Mucosa of stomach (tissue), 1 donor: ENCODE measurements at regions not wholly inside any gene's neighbourhood (a gene's known extent, or its start where the extent isn't known, plus 50 kb on each side); places are given as distances from the start of the nearest gene placed in this dataset.

Experiments used
- H3K27me3 ChIP-seq: one replicate; pipeline ENCODE4 v1.7.0; 2013; ENCODE audit warnings: mild to moderate bottlenecking, low read length; ENCODE audit not compliant: control insufficient read depth, insufficient read depth
- H3K36me3 ChIP-seq: one replicate; pipeline ENCODE4 v1.7.0; 2013; ENCODE audit warnings: low read length; ENCODE audit not compliant: control insufficient read depth, insufficient read depth
- H3K4me1 ChIP-seq: one replicate; pipeline ENCODE4 v1.7.0; 2013; ENCODE audit warnings: mild to moderate bottlenecking, low read length; ENCODE audit not compliant: control insufficient read depth, insufficient read depth
- H3K4me3 ChIP-seq: one replicate; pipeline ENCODE4 v1.7.0; 2013; ENCODE audit warnings: low read length
- H3K9ac ChIP-seq: one replicate; pipeline ENCODE4 v1.7.0; 2013; ENCODE audit warnings: mild to moderate bottlenecking, low read length, moderate library complexity
- H3K9me3 ChIP-seq: one replicate; pipeline ENCODE4 v1.7.0; 2013; ENCODE audit warnings: mild to moderate bottlenecking, low read length, moderate library complexity; ENCODE audit not compliant: control insufficient read depth
- donor health status: Pancreatic carcinoma.

DNA sequence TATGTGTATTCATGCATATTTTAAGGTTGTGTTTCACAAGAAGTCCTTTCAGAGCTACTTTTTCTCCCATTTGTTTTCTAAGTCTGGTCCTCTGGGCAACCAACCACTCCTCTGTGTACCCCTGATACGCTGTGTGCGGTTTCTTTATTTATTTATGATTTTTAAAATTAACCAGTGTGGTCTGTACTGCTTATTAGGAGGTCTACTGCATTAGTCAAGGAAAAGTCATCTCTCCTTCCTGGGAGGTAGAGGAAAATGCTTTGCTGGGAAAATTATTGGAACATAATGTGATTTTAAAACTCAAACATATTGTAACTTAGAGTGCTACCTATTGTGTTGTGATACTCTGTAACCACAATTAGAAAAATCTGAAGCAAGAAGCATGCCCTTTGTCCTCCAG is 1404.3 kb downstream of the SUCLG1 start:
- no peaks in the 10 kb centered on the region for H3K4me1 ChIP-seq
- no peaks in the 10 kb centered on the region for H3K27me3 ChIP-seq
- no peak overlapping the region for H3K4me3 ChIP-seq

DNA sequence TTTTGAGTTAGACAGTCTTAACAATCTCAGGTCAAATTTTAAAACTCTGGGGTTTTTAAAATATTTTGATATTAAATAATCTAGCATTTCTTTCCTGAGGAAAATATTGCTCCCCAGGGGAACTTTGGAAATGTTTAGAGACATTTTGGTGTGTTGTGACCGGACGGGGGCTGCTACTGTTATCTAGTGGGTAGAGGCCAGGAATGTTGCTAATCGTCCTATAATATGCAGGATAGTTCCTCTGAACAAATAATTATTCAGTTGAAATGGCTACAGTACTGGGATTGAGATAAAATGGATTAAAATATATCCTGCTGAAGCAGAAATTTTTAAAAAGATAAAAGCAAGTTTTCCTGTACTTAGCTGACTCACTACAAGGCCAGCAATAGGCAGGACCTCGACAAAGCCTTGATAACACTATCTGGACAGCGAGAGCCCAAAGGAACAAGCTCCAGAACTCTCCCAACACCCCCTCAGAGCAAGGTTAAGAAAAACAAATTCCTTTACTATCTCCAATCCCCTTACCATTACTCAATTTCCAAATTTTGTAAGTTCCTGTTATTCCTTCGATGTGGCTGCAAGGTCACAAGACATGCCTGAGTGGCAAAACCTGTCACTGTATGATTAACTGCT is 1407.4 kb downstream of the SUCLG1 start:
- Histone ChIP-seq H3K27me3 (no peaks in the 10 kb centered on the region), H3K36me3 (no peaks in the 10 kb centered on the region), H3K9me3 (no peaks in the 10 kb centered on the region), H3K9ac (no peak overlapping the region), H3K4me1 (no peaks in the 10 kb centered on the region), H3K4me3 (no peak overlapping the region)

More for the DNA sequence above, 1404.3 kb downstream of the SUCLG1 start:
- no peaks in the 10 kb centered on the region for H3K9me3 ChIP-seq
- H3K9ac ChIP-seq, result no peak overlapping the region
- no peaks in the 10 kb centered on the region for H3K36me3 ChIP-seq

DNA sequence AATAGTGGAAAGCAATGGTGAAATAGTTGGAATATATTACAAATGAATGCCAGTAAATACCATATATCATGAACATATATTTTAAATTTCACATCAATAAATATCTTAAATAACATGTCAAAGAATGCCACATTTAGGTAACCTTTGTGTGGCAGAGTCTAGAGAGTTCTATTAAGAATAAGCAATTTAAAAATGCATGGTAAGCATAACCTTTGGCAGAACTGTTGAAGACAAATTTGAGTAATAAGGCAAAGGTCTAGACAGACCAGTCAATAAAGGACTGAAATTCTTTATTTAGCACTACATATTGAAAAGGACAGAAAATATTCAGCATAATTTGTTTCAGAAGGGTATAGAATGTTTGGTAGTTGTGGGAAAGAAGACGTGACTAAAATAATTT is 1417.0 kb downstream of the SUCLG1 start:
- H3K4me1 ChIP-seq, result no peaks in the 10 kb centered on the region
- H3K9ac ChIP-seq, result no peak overlapping the region
- no peaks in the 10 kb centered on the region for H3K36me3 ChIP-seq
- no peak overlapping the region for H3K4me3 ChIP-seq
- H3K9me3 ChIP-seq, result no peaks in the 10 kb centered on the region
- no peaks in the 10 kb centered on the region for H3K27me3 ChIP-seq

DNA sequence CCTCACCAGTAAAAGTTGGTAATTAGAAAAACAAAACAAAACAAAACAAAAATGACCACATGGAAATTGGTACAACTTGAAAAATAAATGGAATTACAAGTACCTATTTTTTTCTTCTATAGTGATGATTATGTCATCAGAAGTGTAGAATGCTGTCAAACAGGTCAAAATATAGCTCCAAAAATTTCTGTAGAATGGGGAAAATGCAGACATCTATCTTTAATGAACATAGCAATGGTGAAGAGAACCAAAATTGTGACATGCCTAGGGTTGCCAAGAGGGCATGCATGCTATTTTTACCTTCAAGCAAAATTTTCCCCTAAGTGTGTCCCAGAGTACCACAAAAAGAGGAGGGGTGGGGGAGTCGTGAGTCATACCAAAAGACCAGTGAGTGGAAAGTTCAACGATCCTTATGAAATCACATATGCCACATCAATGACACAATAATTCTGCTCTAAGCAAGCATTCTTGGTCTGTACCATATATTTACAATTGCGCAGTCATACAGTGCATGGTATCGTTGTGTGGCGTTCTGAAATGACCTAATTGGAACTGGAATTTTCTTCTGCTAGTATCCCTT is 1436.4 kb downstream of the SUCLG1 start:
- Histone ChIP-seq H3K27me3 (no peaks in the 10 kb centered on the region), H3K4me1 (no peaks in the 10 kb centered on the region), H3K4me3 (no peak overlapping the region), H3K9me3 (no peaks in the 10 kb centered on the region), H3K36me3 (no peaks in the 10 kb centered on the region), H3K9ac (no peak overlapping the region)

DNA sequence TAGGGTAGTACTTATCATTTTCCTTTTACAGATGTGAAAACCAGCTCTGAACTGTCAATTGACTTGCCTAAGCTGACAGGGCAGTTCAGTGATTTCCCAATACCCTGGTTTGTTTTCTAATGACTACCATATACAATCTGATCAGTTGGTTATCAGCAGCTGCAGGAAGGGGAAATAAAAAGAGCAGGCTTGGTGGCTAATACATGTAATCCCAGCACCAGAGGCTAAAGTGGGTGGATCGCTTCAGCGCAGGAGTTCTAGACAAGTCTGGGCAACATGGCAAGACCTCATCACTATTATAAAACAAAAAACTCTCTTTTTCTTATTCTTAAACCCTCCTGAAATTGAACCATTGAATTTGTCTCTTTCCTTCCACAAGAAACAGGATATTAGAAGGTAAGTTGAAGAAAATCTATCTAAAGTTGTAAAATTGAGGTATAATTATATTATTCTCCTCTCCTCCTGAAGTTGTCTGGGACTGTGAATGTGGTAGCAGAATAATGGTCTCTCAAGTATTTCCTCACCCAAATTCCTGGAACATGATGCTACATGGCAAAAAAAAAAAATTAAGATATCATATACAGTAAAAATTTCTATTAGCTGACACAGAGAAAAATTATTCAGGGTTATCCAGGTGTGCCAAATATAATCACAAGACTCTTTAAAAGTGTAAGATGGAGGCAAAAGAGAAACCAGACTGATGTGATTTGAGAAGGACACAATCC is 1441.6 kb downstream of the SUCLG1 start:
- no peaks in the 10 kb centered on the region for H3K36me3 ChIP-seq
- H3K9ac ChIP-seq, result no peak overlapping the region
- no peaks in the 10 kb centered on the region for H3K27me3 ChIP-seq
- H3K4me3 ChIP-seq, result no peak overlapping the region
- no peaks in the 10 kb centered on the region for H3K4me1 ChIP-seq
- no peaks in the 10 kb centered on the region for H3K9me3 ChIP-seq

DNA sequence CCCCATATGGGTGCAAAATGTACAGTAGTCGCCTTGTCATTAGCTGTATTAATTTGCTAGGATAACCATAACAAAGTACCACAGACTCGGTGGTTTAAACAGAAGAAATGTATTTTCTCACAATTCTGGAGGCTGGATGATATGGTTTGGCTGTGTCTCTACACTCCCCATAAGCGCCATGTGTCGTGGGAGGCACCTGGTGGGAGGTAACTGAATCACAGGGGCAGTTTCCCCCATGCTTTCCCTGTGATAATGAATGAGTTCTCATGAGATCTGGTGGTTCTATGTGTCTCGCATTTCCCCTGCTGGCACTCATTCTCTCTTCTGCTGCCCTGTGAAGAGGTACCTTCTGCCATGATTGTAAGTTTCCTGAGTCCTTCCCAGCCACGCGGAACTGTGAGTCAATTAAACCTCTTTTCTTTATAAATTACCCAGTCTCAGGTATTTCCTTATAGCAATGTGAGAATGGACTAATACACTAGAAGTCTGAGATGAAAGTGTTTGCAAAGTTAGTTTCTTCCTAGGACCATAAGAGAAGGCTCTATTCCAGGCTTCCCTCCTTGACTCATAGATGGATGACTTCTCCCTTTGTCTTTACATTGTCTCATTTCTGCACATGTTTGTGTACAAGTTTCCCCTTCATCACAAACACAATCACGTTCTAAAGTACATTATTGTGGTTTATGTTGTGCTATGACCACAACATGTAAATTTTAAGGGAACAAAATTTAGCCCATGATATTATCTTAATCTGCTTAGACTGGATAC is 1442.6 kb downstream of the SUCLG1 start:
- Histone ChIP-seq H3K4me1 (no peaks in the 10 kb centered on the region), H3K4me3 (no peak overlapping the region), H3K9me3 (no peaks in the 10 kb centered on the region), H3K27me3 (no peaks in the 10 kb centered on the region), H3K9ac (no peak overlapping the region), H3K36me3 (no peaks in the 10 kb centered on the region)

DNA sequence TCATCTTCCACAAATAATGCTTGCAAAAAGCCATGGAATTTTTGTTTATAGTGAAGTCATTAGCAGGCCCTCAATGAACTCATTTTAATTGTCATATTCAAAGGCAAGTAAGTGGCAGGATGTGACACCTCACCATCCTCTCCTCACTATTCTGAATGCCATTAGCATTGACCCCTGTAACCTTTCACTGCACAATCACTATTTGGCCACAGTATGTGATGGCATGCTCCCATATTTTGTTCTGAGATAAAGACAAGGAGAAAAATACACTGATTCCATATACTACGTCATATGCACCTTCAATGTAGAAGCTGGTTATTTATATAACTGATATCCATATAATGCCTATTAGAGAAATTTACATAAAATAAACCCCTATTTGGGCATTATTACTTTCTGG is 1443.2 kb downstream of the SUCLG1 start:
- Histone ChIP-seq H3K4me3 (no peak overlapping the region), H3K9me3 (no peaks in the 10 kb centered on the region), H3K36me3 (no peaks in the 10 kb centered on the region), H3K9ac (no peak overlapping the region), H3K27me3 (no peaks in the 10 kb centered on the region), H3K4me1 (no peaks in the 10 kb centered on the region)

DNA sequence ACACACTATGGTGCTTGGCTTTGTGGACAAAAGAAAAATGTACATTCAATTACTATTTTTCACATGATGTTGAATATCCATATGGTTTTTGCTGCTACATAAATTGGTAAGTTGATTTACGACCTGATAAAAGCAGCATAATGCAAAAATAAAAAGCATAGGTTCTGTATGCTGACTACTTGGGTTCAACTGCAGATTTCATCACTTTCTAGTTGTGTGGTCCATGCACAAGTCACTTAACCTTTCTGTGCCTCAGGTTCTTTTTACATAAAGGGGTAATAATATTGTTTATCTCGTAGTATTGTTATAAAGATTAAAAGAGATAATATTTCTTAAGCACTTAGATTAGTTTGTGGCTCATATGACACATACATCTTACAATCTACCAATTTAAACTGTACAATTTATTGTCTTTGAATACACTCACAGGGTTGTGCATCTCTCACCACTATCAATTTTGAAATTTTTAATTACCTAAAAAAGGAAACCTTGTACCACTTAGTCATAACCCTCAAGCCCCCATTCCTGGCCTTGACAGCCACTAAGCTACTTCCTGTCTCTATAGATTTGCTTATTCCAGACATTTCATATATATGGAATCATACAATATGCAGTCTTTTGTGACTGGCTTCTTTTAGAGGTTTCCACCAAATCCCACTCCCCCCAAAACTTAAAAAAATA is 1443.9 kb downstream of the SUCLG1 start:
- H3K9ac ChIP-seq, result no peak overlapping the region
- no peak overlapping the region for H3K4me3 ChIP-seq
- no peaks in the 10 kb centered on the region for H3K9me3 ChIP-seq
- H3K36me3 ChIP-seq, result no peaks in the 10 kb centered on the region
- H3K27me3 ChIP-seq, result no peaks in the 10 kb centered on the region
- no peaks in the 10 kb centered on the region for H3K4me1 ChIP-seq

DNA sequence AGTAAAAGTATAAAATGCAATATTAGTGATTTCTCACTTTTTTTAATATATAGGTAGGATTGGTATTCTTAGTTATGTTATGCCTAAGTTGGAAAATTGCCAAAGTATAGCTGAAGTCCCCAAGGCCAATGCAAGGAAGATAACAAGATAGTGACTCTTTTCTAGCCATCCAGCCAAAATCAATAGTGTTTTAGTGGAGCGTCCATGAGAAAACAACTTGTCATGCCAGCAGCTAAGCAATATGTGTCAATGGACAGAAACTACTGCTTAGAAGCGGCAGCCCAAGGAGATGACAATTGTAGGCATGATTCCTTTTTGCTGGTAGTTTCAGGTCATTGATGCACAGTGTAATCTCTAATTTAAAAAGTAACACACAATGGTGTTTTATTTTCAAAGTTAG is 1444.6 kb downstream of the SUCLG1 start:
- no peaks in the 10 kb centered on the region for H3K36me3 ChIP-seq
- H3K4me3 ChIP-seq, result no peak overlapping the region
- no peak overlapping the region for H3K9ac ChIP-seq
- H3K9me3 ChIP-seq, result no peaks in the 10 kb centered on the region
- H3K4me1 ChIP-seq, result no peaks in the 10 kb centered on the region
- no peaks in the 10 kb centered on the region for H3K27me3 ChIP-seq

DNA sequence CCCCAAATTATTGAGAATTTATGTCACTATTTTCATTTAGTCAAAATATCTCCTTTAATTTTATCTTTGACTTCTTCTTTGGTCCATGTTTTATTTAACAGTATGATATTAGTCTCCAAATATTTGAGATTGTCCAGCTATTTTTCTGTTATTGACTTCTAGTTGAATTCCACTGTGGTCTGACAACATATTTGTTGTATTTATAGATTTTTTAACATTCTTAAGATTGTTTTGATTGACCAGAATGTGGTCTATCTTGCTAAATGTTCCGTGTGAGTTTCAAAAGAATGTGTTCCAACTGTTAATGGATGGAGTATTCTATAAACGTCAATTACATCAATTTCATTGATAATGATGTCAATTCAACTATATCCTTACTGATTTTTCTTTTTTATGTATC is 1452.1 kb downstream of the SUCLG1 start:
- Histone ChIP-seq H3K9ac (no peak overlapping the region), H3K27me3 (no peaks in the 10 kb centered on the region), H3K9me3 (no peaks in the 10 kb centered on the region), H3K36me3 (no peaks in the 10 kb centered on the region), H3K4me1 (no peaks in the 10 kb centered on the region), H3K4me3 (no peak overlapping the region)

DNA sequence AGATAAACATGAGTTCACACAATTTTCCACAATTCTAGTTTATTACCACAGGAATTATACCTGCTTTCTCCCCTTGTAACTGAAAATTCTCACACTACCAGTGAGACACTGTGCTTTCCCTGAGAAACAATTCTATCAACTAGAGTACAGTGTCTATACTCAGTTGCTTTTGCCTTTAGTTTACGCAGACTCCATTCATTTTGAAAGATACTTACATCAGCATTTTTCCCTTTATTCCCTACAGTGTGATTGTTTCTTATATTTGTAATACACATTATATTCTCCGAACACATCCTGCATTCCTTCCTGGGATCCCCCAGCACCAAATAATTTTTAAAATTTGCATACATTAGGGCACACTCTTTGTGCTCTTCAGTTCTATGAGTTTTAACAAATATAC is 1455.5 kb downstream of the SUCLG1 start:
- no peaks in the 10 kb centered on the region for H3K27me3 ChIP-seq
- no peak overlapping the region for H3K9ac ChIP-seq
- no peaks in the 10 kb centered on the region for H3K9me3 ChIP-seq
- H3K36me3 ChIP-seq, result no peaks in the 10 kb centered on the region
- no peaks in the 10 kb centered on the region for H3K4me1 ChIP-seq
- no peak overlapping the region for H3K4me3 ChIP-seq
